ENCODE measurements at regions not wholly inside any gene's neighbourhood (a gene's known extent, or its start where the extent isn't known, plus 50 kb on each side); places are given as distances from the start of the nearest gene placed in this dataset.

- no peak overlapping the region for H3K4me3 ChIP-seq
- H3K27ac ChIP-seq = no peak overlapping the region
- no peaks in the 10 kb centered on the region for H3K36me3 ChIP-seq
- DNase-seq (ENCODE audit: low spot score in 2 of 2) = no peak
- TF ChIP-seq CTCF (IDR thresholded peaks at IDR 0.05) = no peak
- no peak for TF ChIP-seq POLR2AphosphoS5 (IDR thresholded peaks at IDR 0.05)
- no peak for TF ChIP-seq EP300 (IDR thresholded peaks at IDR 0.05)
- no peak for TF ChIP-seq POLR2A (IDR thresholded peaks at IDR 0.05)
- no peaks in the 10 kb centered on the region for H3K9me3 ChIP-seq
- H3K4me1 ChIP-seq = no peaks in the 10 kb centered on the region
- no peaks in the 10 kb centered on the region for H3K27me3 ChIP-seq
- 30% methylated on average over 5 of the region's 5 CpGs for WGBS
These were observed 440.0 kb upstream of the HSF2 start for GRCh38 chr6:121959501-121959900.

- TF ChIP-seq EP300 (IDR thresholded peaks at IDR 0.05) = no peak
- TF ChIP-seq POLR2A (IDR thresholded peaks at IDR 0.05) = no peak
- TF ChIP-seq POLR2AphosphoS5 (IDR thresholded peaks at IDR 0.05) = no peak
- no peak for TF ChIP-seq CTCF (IDR thresholded peaks at IDR 0.05)
- DNase-seq (ENCODE audit: low spot score in 2 of 2) = no peak
- Histone ChIP-seq H3K9me3 (no peaks in the 10 kb centered on the region), H3K27ac (no peak overlapping the region), H3K36me3 (no peaks in the 10 kb centered on the region), H3K27me3 (no peaks in the 10 kb centered on the region), H3K4me1 (no peaks in the 10 kb centered on the region), H3K4me3 (no peak overlapping the region)
- WGBS = 84% methylated on average over 1 of the region's 1 CpG
These were observed 437.8 kb upstream of the HSF2 start for GRCh38 chr6:121961619-121962125.

GRCh38 chr6:121963826-121964225, 435.6 kb upstream of the HSF2 start:
- DNase-seq (ENCODE audit: low spot score in 2 of 2) = no peak
- WGBS = 61% methylated on average over 2 of the region's 2 CpGs
- no peak for TF ChIP-seq POLR2AphosphoS5 (IDR thresholded peaks at IDR 0.05)
- TF ChIP-seq CTCF (IDR thresholded peaks at IDR 0.05) = no peak
- no peak for TF ChIP-seq EP300 (IDR thresholded peaks at IDR 0.05)
- TF ChIP-seq POLR2A (IDR thresholded peaks at IDR 0.05) = no peak
- H3K36me3 ChIP-seq = no peaks in the 10 kb centered on the region
- no peaks in the 10 kb centered on the region for H3K4me1 ChIP-seq
- no peak overlapping the region for H3K4me3 ChIP-seq
- H3K27me3 ChIP-seq = no peaks in the 10 kb centered on the region
- H3K9me3 ChIP-seq = no peaks in the 10 kb centered on the region
- H3K27ac ChIP-seq = no peak overlapping the region

- Histone ChIP-seq H3K9me3 (no peaks in the 10 kb centered on the region), H3K4me1 (no peaks in the 10 kb centered on the region), H3K27me3 (no peaks in the 10 kb centered on the region), H3K4me3 (no peak overlapping the region), H3K27ac (no peak overlapping the region), H3K36me3 (no peaks in the 10 kb centered on the region)
- TF ChIP-seq POLR2AphosphoS5 (IDR thresholded peaks at IDR 0.05) (peak in 1 of 3 donors; percentile 24), POLR2A (IDR thresholded peaks at IDR 0.05) (no peak)
- WGBS = 41% methylated on average over 4 of the region's 4 CpGs
- peak in 1 of 2 donors; percentile 72 for DNase-seq (ENCODE audit: low spot score in 2 of 2)
These were observed 433.7 kb upstream of the HSF2 start for GRCh38 chr6:121965739-121966138.

- H3K27me3 ChIP-seq = no peaks in the 10 kb centered on the region
- 73% methylated on average over 2 of the region's 2 CpGs for WGBS
- no peak for TF ChIP-seq EP300 (IDR thresholded peaks at IDR 0.05)
- no peak for TF ChIP-seq CTCF (IDR thresholded peaks at IDR 0.05)
- TF ChIP-seq POLR2A (IDR thresholded peaks at IDR 0.05) = no peak
- no peak for TF ChIP-seq POLR2AphosphoS5 (IDR thresholded peaks at IDR 0.05)
- H3K9me3 ChIP-seq = no peaks in the 10 kb centered on the region
- H3K4me3 ChIP-seq = no peak overlapping the region
- no peaks in the 10 kb centered on the region for H3K36me3 ChIP-seq
- no peaks in the 10 kb centered on the region for H3K4me1 ChIP-seq
- H3K27ac ChIP-seq = no peak overlapping the region
- no peak for DNase-seq (ENCODE audit: low spot score in 2 of 2)
These were observed 431.8 kb upstream of the HSF2 start for GRCh38 chr6:121967631-121968030.

- Histone ChIP-seq H3K27ac (no peak overlapping the region), H3K4me3 (no peak overlapping the region), H3K9me3 (no peaks in the 10 kb centered on the region), H3K27me3 (no peaks in the 10 kb centered on the region), H3K4me1 (no peaks in the 10 kb centered on the region), H3K36me3 (no peaks in the 10 kb centered on the region)
- DNase-seq (ENCODE audit: low spot score in 2 of 2) = no peak
- TF ChIP-seq POLR2AphosphoS5 (IDR thresholded peaks at IDR 0.05) = no peak
- TF ChIP-seq CTCF (IDR thresholded peaks at IDR 0.05) = no peak
- TF ChIP-seq POLR2A (IDR thresholded peaks at IDR 0.05) = no peak
- TF ChIP-seq EP300 (IDR thresholded peaks at IDR 0.05) = no peak
These were observed 427.5 kb upstream of the HSF2 start for GRCh38 chr6:121971931-121972335.

Data from suprapubic skin (tissue), 4 donors.